HFF-Myc (cell line): ENCODE measurements at regions not wholly inside any gene's neighbourhood (a gene's known extent, or its start where the extent isn't known, plus 50 kb on each side); places are given as distances from the start of the nearest gene placed in this dataset.

Experiments used
- DNase-seq: peaks from one replicate; pipeline ENCODE4 v3.0.0-alpha.2; 2011; ENCODE audit warnings: low read depth; ENCODE audit errors: extremely low read depth
- H3K4me3 ChIP-seq: replicated peaks from 2 replicates; pipeline ENCODE4 v1.5.1; 2011; ENCODE audit warnings: low read depth, mild to moderate bottlenecking, control low read depth, low read length
- TF ChIP-seq, protein P1 (sequence below): IDR thresholded peaks from 2 replicates; pipeline ENCODE4 v1.5.1; 2012; ENCODE audit warnings: mild to moderate bottlenecking, low read depth, low read length, control low read depth; ENCODE audit errors: missing control alignments

GRCh38 chr2:60044484-60044883, 509.0 kb downstream of the BCL11A start:
- H3K4me3 ChIP-seq = no peak overlapping the region
- TF ChIP-seq, protein P1, sequence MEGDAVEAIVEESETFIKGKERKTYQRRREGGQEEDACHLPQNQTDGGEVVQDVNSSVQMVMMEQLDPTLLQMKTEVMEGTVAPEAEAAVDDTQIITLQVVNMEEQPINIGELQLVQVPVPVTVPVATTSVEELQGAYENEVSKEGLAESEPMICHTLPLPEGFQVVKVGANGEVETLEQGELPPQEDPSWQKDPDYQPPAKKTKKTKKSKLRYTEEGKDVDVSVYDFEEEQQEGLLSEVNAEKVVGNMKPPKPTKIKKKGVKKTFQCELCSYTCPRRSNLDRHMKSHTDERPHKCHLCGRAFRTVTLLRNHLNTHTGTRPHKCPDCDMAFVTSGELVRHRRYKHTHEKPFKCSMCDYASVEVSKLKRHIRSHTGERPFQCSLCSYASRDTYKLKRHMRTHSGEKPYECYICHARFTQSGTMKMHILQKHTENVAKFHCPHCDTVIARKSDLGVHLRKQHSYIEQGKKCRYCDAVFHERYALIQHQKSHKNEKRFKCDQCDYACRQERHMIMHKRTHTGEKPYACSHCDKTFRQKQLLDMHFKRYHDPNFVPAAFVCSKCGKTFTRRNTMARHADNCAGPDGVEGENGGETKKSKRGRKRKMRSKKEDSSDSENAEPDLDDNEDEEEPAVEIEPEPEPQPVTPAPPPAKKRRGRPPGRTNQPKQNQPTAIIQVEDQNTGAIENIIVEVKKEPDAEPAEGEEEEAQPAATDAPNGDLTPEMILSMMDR = no peak
- no peak for DNase-seq

DNA sequence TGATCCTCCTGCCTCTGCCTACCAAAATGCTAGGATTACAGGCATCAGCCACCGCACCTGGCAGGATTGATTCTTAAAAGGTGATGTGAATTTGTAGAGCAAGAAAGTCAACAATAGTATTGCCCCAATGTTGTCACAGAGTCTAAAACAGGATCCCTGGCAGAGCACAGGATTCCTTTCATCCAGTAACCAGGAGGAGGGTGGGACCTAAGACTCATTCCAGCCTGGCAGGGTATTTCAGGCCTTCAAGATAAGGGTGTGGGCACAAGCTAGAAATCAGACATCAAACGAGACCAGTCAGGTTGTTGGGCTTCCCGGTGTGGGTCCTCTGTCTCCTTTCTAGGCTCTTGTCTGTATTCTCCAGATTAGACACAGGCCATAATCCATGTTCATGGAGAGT, 511.4 kb downstream of the BCL11A start:
- TF ChIP-seq, protein P1 = no peak
- no peak overlapping the region for H3K4me3 ChIP-seq
- DNase-seq = no peak

- H3K4me3 ChIP-seq = no peak overlapping the region
- TF ChIP-seq, protein P1 = no peak
- no peak for DNase-seq
Observed at GRCh38 chr2:60033325-60033724, 520.1 kb downstream of the BCL11A start.

DNA sequence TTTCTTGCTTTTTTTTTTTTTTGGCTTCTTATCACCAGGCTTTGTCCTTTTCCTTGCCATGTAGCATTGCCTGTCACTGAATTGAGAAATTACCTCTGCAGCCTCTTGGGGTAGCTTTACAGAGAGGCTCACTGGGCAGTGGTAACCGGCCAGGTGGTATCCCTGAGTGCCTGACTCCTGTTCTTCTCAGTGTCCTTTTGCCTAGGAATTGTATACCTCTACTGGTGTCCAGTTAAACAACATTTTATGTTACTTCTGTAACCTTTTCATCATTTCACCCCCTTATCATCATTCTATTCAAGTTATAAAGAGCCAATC, 523.9 kb downstream of the BCL11A start:
- TF ChIP-seq, protein P1 = no peak
- H3K4me3 ChIP-seq = no peak overlapping the region
- no peak for DNase-seq

- TF ChIP-seq, protein P1 = no peak
- DNase-seq = no peak
Observed at GRCh38 chr2:60028849-60029565, 524.4 kb downstream of the BCL11A start.

DNA sequence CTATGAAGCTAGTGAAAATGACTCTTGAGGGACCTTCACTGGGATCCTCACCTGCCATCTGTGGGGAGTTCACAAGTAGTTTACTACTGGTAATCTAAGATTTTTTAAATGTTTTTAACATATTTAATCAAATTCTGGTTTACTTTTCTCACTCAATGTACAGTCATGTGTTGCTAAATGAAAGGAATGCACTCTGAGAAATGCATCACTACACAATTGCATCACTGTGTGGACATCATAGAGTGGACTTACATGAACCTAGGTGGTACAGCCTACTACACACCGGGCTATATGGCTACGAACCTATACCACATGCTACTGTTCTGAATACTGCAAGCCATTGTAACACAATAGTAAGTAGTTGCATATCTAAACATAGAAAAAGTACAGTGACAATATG, 528.0 kb downstream of the BCL11A start:
- DNase-seq = no peak
- TF ChIP-seq, protein P1 = no peak
- no peak overlapping the region for H3K4me3 ChIP-seq

More at GRCh38 chr2:60028849-60029565, 524.4 kb downstream of the BCL11A start:
- no peak overlapping the region for H3K4me3 ChIP-seq

DNA sequence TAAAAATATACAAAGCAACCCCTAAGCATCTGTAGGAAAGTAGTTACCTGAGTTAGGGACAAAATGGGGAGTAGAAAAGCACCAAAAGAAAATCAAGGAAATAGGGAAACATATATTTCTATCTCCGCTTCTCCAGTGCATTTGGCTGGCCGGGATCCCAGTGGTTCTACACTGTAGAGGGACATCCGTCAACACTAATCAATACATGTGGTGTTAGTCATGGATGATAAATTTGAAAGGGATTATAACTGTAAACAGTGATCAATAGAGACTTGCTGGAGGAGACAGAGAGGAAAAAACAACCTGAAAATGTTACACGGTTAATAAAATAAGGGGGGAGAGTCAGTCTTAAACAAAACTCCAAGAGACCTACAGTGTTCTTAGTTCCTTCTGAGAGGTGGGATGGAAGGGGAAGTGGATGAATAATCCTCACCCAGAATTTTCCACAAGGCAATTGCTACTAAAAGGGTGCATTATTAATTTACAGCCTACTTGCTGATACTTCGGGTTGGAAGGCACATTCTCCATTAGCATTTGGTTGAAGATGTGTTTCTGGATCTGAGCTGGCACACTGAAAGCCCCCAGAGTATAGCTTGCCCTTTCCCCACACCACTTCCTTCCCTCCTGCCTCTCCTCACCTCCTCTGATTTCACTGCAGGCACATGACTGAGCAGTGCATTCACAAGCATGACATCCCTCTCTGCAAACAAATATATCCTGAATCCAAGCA, 530.0 kb downstream of the BCL11A start:
- TF ChIP-seq, protein P1 = no peak
- no peak overlapping the region for H3K4me3 ChIP-seq
- no peak for DNase-seq
